ENCODE measurements at regions not wholly inside any gene's neighbourhood (a gene's known extent, or its start where the extent isn't known, plus 50 kb on each side); places are given as distances from the start of the nearest gene placed in this dataset.
"Not testable (repeated sequence)": the region's sequence is repeated elsewhere in the genome, so short reads cannot be mapped to it uniquely, and the experiment has no call there.

DNA sequence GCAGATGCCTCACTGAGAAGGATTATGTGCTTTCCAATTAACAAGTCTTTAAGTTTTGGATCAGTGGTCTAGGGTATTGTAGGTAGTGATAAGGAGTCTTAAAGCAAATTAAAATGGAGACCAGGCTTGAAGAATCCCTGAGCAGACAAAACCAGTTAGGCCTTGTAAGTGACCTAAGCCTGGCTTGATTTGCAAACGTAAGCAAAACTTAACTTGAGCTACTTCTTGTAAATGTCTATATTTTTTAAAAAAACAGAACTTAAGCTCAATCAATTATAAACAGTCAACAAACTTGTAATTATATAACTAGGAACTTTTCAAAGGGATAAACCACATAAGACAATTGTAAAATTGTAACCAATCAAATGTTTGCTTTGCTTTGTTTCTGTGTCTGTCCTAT lies 72.7 kb upstream of the NALF2 start:
- no peak for DNase-seq

DNA sequence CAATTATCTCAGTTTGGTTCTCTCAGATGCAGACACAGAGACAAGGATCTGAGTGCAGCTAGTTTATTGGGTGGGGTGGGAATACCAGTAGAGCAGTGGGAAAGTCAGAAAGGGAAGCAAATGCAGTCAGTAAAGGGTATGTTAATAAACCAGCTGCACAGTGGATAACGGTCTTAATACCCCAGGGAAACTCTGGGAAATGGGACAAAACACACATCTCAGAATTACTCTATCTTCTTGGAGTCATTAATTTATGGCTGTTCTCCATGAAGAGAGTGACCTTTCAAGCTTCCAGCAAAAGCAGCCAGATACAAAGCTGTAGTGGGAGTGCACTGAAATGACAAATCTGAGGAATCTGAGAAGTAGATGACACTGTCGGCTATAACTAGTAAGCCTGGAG lies 73.3 kb upstream of the NALF2 start:
- no peak for DNase-seq

DNA sequence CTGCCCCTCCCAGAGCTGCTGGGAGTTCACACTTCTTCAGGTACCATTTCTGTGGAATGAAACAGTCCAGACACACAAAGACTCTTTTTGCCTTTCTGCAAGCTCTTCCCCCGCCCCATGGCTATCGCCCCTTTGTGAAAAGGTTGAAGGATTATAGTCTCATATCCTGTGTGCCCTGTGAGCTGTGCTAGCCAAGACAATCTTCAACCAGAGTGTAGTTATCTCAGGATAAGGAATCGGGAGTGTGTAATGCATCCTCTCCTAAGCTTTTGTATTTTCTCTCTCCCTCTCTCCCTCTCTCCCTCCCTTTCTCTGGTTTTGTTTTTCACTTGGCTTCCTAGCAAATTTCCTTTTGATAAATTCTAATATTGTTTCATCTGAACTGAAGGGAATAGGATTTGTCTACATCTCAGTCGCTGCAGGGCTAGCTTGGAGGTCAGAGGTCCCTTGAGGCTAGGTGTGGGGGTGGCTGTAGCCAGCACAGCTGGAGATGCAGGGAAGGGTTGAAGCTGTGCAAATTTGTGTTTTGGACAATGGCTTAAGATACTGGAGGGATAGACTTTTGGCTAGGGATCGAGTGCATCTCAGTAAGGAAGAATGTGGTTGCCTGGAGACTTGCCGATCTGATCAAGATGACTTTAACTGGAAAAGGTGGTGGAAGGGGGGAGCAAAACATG lies 74.6 kb upstream of the NALF2 start:
- DNase-seq = no peak

DNA sequence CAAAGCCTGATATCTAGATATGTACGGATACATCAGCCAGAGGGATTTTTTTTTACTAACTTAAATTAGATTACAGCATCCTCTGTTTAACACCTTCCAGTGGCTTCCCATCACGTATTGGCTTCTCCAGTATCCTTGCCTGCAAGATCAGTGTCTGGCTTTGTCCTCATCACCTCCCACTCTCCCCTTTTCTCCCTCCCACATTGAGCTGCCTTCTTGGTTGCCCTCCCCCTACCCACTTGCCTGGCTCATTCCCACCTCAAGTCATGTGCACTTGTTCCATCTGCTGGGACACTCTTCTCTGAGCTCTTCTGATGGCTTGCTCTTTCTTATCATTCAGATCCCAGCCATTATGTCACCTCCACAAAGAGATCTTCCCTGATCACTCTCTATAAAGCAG lies 75.9 kb upstream of the NALF2 start:
- DNase-seq = no peak

DNA sequence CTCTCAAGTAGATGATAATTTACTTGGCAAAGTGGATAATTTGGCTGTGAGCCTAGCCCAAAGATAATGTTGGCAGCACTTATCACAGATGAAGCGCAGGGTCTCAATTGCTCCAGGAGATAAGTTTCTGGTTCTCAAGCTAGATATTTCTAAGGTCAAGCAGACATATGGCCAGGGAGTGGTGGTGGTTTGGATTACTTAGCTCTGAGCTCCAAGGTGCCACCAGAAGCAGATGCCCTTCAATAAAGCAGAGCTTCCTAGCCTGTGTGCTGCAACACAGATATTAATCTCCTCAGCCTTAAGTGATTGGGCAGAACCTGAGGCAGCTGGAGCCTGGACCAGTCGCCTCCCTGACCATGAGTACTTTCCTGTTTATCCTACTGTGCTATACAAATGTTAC lies 79.2 kb upstream of the NALF2 start:
- no peak for DNase-seq

DNA sequence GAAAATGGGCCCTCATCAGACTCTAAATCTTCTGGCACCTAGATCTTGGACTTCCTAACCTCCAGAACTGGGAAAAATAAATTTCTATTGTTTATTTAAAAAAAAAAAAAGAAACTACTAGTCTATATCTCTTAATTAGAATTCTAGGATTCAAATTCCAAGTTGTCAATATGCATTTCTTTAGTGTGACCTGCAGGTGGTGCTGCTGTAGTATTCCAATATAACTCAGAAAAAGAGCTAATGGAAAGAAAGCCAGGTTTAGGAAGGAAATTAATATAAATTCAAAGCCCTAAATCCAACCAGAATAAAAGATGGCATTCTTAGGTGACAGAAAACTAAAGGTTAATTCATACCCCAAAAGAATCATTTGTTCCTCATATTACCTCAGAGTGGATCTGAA lies 80.0 kb upstream of the NALF2 start:
- DNase-seq = no peak

DNA sequence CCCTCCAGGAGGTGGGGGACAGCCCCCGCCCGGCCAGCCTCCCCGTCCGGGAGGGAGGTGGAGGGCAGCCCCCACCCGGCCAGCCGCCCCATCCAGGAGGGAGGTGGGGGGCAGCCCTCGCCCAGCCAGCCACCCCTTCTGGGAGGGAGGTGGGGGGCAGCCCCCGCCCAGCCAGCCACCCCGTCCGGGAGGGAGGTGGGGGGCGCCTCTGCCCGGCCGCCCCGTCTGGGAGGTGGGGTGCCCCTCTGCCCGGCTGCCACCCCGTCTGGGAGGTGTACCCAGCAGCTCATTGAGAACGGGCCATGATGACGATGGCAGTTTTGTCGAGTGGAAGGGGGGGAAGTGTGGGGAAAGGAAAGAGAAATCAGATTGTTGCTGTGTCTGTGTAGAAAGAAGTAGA lies 81.9 kb upstream of the NALF2 start:
- not testable (repeated sequence) for DNase-seq

DNA sequence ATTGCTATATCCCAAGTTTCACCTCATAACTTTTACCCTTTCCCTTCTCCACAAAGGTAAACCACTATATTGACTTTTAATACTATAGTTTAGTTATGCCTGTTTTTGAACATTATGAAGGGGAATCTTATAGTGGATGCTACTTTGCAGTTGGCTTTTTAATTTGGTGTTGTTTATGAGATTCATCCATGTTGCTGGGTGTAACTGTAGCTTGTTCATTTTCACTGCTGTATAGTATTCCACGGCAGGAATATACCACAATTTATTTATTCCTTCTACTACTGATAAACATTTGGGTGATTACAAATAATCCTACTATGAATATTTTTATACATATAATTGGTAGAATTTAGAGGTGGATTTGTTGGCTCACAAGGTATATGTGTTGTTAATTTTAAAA lies 88.4 kb upstream of the NALF2 start:
- no peak for DNase-seq

DNA sequence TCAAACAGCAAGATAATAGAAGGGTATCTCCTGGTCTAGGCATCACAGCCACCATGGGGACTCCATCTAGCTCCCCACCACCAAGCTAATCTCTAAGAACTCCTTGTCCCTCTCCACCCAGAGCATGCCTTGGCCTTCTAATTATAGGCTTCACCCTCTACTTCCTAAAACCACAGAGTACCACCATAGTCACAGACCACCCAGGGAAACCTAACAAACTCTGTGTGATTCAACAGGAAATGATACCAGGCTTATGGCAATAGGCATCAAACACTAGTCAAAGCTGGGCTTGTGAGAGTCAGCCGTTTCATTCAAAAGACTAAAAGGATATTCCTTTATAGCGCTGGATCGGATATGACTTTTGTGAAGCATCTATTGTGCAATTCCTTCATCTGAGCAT lies 91.5 kb upstream of the NALF2 start:
- no peak for DNase-seq

DNA sequence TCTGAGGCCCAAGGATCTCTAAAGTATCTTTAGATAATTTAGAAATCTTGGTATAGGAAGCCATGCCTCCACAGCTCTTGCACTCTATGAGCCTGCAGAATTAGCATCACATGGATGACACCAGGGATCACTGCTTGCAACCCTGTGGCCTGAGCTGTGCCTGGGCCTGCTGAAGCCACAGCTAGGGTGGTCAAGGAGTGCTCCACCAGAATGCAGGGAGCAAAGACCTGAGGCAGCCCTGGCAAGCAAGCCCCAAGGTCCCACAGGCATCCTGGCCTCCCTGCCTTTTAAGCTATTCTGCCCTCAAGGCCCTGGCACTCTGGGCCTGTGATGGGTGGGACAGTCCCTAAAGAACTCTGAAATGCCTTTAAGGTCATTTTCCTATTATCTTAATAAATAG lies 105.2 kb upstream of the NALF2 start:
- no peak for DNase-seq

DNA sequence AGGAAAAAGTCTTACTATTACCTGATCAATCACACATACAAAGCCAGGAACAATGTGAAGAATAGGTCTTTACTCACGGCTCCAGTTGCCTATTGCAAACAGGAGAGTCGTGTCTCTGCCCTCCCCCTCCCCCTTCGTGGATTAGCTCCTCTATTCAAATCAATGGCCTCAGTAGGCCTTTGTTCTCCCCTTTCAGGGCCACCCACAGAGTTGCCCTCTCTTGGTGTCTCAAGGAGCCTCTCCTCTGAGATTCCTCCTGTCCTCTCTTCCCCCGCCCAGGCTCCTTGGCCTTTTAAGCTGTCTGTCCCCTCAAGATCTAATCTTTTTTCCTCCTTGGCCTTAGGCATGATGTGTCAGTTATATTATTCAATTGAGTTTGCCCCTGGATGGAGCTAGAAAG lies 107.2 kb upstream of the NALF2 start:
- peak; percentile 36 for DNase-seq

DNA sequence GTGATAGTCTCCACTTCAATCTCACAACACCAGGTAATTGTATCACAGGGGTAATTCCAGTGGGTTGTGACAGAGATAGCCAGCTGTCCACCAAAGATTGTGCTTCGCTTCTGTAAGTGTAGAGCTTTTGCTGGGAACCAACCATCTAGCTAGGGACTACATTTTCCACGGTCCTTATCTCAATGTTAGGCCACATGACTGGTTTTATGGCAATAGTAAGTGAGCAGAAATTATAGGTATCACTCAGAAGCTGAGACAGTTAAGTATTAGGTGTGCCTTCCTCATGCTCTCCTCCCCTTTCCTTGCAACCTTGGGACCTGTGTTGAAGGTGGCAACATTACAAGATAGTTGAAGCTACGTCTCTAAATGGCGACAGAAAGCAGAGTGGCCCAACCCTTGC lies 108.8 kb upstream of the NALF2 start:
- DNase-seq = no peak

DNA sequence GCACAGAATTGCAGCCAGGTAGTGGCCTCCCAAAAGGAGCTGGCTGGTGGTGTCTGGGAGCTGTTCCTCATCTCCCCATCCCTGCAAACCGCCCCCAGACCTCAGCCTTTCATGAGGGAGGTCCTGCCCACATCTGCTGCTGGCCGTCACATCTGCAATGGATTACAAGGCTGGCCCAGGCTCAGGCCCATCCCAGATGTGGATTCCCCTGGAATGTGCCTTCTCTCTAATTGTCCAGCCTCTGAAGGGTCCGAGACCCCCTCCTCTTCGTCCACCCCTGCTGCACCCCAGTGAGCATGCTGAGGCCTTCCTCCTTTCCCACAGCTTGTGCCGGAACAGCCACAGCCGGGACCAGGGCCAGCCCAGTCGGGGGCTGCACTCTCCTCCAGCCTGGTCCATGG lies 115.0 kb upstream of the NALF2 start:
- no peak for DNase-seq

DNA sequence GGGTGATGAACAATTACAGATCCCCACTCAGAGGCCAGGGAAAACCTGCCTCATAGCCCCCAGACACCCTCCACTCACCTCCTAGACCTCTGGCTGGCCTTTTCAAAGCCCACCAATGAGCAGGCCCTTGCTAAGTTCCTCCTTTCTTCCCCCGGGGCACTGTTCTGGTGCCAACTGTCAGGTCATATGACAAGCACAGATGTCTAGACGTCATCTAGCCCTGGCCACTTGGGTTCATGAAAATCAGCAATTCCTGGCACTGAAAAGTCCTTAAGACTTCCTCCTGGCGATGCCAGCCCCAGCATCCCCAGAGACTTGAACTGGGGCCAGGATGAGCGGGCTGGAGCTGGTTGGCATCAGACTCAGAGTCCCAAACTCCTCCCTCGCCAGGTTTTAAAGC lies 115.6 kb upstream of the NALF2 start:
- DNase-seq = no peak

DNA sequence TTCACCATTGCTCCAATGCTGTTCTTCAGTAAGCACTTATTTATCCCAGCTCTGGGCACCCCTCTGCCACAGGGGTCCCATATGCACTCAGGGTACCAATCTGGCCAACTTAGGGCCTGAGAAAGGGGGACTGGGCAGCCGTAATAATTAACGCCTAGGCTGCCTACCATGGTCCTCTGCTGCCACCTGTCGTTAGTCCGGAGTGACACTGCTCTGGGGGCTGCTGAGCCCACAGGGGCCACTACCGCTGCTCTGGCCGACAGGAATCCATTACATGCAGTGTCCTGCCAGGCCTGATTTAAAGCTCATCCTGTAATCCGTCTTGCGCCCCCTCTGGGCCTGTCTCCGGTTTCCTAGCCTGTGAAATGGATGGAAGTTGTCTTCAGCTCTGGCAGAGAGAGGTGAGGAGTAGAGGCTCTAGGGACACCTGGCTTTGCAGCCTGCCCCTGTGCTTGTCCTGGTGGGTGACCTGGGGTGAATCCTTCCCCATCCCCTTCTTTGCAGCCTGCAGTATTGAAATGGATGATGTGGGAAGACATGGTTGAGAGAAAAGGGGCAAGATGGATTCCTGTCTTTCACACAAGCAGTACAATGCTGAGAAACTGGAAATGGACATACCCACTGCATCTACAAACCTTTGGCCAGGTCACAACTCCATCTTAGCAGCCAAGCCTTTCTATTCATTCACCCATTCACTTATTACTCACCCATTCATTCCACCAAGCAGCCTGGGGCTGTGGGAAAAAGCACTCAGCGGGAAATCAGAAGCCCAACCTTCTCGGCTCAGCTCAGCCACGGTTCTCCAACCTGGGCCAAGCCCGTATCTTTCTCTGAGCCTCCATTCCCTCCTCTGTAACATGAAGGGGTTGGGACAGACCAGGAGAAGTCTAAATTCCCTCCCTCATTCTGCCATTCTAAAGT lies 116.3 kb upstream of the NALF2 start:
- DNase-seq = peak; percentile 66

DNA sequence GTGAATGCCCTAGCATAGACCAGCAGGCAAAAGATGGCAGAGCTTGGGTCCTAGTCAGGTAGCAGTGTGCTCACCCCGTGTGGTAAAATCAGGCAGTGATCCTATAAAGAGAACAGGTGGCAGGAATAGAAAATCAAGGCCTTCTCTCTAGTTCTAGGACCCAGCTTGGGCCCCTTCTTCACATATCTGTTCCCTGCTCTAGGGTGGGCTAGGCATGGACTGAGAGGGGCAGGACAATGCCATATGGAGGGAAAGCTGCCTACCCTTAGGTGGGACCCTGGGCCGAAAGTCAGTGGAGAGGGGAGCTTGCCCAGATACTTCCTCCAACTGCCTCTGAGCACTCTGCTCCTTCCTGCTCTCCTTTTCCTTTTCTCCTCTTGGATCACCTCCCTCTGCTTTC lies 117.4 kb upstream of the NALF2 start:
- DNase-seq = no peak

DNA sequence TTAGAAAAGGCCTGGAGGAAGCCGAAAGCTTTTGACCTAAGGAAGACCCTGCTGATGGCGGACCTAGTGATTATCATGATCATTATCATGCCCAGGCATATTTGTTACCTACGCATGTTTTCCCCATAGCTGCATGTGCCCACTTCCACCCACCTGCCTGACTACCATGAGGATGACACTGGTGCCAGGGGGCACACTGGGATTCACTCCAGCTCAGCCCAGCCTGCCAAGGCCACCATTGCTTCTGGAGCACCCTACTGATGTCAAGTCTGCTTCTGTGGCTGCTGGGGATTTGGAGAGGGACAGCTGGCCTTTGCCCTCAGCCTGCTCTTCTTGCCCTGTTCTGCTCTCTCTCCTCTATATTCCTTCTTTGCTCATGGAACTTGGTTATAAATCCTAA lies 124.7 kb upstream of the NALF2 start:
- no peak for DNase-seq

DNA sequence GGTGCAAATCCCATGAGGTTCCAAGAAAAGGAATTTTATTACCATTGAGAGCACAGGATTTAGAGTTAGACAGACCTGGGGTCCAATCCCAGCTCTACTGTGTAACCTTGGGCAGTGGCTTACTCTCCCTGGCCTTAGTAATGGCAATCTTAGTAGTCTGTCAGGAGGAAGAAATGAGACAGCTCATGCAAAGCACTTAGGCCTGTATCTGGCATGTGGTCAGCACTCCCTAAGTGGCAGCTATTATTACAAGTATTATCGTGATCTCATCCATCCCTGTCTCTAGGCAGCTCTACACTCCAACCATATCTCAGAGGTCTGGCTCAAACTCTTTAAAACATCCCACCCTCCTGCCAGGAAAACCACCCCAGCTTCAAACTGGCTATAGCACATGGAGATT lies 129.6 kb upstream of the NALF2 start:
- DNase-seq = no peak

DNA sequence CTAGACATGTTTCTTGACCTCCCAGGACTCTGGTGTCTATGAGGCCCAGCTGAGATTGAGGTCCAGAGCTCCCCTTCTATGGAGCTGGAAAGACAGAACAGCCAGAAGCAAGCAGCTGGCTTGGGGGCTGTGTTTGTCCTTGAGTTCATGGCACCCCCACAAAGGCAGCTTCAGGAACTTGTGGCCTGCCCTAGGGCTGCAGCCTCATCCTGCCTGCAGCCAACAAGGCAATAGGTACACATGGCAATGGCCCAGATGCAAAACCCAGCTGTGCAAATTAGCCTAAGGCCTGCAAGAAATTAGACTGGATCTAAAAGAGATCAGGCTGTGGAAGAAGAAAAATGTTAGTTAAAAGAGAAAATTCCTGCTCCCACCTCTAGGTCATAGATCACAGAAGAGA lies 131.7 kb upstream of the NALF2 start:
- DNase-seq = no peak

DNA sequence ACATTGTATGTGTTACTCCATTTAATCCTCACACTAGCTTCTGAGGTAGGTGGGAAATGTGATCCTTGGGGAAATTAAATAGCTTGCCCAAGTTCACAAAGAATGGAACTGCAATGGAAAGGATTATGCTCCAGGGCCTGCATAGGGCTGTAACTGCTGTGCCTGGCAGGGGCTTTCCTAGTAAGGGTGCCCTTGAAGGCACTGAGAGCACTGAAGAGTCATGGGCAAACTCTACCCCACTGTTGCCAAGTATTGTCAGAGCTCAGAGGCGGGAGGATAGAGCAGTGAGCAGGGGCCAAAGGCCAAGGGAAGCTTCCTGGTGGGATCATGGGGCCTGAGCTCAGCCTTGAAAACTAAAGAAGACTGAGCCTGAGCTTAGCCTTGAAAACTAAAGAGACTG lies 133.0 kb upstream of the NALF2 start:
- no peak for DNase-seq

DNA sequence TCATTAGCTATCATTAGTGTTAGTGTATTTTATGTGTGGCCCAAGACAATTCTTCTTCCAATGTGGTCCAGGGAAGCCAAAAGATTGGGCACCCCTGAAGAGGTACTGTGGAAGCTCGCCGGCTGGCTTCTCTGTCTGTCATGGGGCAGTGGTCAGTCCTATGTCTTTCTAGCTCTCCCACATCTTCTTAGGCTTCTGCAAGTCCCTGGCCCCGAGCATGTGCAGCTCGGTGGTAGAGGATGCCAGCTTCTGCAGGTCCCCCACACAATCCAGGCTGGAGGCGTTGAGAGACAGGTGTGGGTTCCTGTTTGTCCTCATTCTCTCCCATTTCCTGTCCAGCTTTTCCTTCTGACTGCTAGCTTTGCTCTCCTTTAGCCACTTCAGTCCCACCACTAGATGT lies 134.1 kb upstream of the NALF2 start:
- DNase-seq = no peak

DNA sequence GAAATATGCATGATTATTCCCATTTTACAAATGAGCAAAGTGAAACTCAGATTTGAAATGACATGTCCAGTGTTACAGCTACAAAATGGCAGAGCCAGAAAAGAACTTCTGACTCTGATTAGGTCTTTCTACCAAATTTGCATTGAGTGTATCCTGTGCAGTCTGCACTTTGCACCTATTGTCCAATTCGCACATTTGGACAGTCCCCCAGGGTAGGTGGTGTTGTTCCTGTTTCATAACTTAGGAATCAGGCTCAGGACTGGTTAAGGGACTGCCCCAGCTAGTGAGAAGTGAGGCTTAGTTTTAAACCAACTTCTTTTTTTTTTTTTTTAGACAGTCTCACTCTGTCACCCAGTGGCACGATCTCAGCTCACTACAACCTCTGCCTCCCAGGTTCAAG lies 137.9 kb upstream of the NALF2 start:
- DNase-seq = no peak

DNA sequence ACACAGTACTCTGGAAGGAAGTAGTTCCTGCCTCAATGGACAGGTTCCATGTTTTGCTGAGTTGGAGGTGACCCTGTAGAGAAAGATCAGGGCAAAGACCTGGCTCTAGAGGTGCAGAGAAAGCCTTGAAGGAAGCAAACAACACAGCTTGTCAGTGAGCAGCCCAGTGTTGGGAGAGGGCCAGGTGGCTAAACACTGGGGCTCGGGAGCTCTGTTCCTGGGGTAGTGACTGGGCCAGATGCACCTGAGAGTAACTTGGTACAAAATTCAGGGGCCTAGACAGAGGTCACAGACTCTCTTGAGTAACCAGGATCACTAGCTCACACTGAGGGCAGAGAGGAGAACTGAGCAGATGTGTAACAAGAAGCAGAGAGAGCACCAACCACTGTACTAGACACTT lies 138.4 kb upstream of the NALF2 start:
- no peak for DNase-seq

DNA sequence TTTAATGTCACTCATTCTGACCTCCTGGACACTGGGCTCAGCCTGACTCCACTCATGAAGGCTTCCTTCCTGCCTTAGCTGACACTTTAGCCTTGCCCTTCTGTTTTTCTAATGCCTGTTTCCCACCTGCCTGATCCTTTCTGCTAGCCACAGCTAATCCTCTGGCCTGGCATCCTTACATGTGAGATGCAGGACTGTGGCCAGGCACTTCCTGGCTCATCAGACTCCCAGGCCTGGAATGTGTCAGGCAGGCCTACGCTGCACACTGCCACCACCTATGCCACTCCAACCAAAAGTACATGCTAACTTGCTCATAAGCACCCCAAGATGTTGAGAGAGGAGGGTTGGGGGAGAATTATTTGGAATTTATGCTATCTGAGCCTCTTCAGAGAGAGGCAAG lies 138.8 kb upstream of the NALF2 start:
- no peak for DNase-seq

DNA sequence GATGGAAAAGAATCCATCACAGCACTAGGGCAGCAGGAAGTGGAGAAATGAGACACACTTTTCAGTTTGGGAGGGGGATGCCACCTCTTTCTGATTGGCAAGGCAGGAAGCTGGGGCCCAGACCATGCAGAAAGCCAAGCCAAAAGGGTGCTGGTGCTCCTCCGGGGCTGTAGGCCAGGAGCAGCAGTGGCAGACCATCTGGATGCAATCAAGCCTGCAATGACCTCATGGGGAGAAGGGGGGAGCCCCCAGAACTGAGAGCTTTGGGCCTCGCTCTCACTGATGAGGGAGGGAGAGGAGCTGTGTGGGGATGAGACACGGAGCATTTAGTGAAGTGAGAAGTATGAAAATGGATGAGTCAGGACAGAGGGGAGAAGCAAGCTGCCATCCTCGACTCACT lies 141.3 kb upstream of the NALF2 start:
- DNase-seq = peak; percentile 14
